ENCODE measurements at regions not wholly inside any gene's neighbourhood (a gene's known extent, or its start where the extent isn't known, plus 50 kb on each side); places are given as distances from the start of the nearest gene placed in this dataset.

DNA sequence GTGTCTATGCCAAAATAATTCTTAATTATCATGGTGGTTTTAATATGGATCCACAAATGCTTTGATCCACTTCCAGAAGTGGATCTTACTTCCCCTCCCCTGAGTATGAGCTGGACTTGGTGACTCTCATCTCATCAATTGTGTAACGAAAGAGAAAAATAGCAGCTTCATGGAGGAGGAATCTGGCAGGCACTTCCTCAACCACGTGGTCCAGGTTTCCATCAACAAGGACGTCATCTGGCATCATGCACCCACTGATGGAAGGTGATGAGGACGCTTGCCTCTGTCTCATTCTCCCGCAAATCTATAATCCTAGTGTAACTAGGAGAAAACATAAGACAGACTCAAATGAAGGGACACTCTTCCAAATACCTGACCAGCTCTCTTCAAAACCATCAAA lies 54.6 kb upstream of the S1PR3 start:
- Histone ChIP-seq H3K27ac (ENCODE audit: low read depth in 2 of 2, low read length in 1 of 2) (no peak overlapping the region), H3K9me3 (no peaks in the 10 kb centered on the region), H3K27me3 (ENCODE audit: insufficient read depth) (no peaks in the 10 kb centered on the region), H3K4me1 (ENCODE audit: control insufficient read depth in 1 of 2, insufficient read depth in 2 of 2, low read depth in 1 of 2, low read length in 1 of 2) (no peaks in the 10 kb centered on the region), H3F3A (replicated peaks; ENCODE audit: insufficient read depth) (no peaks in the 10 kb centered on the region), H4K20me1 (ENCODE audit: insufficient read depth) (no peaks in the 10 kb centered on the region), H2AFZ (ENCODE audit: low read depth) (no peak overlapping the region), H3K4me3 (ENCODE audit: low read depth in 2 of 2, low read length in 1 of 2) (no peak overlapping the region), H3K9ac (no peak overlapping the region), H3K36me3 (replicated peaks in 1 of 2; ENCODE audit: control insufficient read depth in 1 of 2, insufficient read depth in 2 of 2, low read length in 1 of 2) (no peaks in the 10 kb centered on the region), H3K9me2 (no peaks in the 10 kb centered on the region), H3K4me2 (no peak overlapping the region), H3K79me2 (ENCODE audit: insufficient read depth) (no peaks in the 10 kb centered on the region)
- ChIA-PET POLR2A (no interaction called here), CTCF (no interaction called here)
- 50% methylated on average over 5 of the region's 5 CpGs for WGBS (ENCODE audit: low lambda C conversion rate)
- no peak for DNase-seq
- TF ChIP-seq YY1 (IDR thresholded peaks at IDR 0.05; ENCODE audit: low read depth): no peak
- TF ChIP-seq FOSL2 (IDR thresholded peaks at IDR 0.05; ENCODE audit: borderline replicate concordance, low read depth): no peak
- no peak for TF ChIP-seq NRF1 (IDR thresholded peaks at IDR 0.05; ENCODE audit: low read depth, low read length)
- TF ChIP-seq, protein P1, sequence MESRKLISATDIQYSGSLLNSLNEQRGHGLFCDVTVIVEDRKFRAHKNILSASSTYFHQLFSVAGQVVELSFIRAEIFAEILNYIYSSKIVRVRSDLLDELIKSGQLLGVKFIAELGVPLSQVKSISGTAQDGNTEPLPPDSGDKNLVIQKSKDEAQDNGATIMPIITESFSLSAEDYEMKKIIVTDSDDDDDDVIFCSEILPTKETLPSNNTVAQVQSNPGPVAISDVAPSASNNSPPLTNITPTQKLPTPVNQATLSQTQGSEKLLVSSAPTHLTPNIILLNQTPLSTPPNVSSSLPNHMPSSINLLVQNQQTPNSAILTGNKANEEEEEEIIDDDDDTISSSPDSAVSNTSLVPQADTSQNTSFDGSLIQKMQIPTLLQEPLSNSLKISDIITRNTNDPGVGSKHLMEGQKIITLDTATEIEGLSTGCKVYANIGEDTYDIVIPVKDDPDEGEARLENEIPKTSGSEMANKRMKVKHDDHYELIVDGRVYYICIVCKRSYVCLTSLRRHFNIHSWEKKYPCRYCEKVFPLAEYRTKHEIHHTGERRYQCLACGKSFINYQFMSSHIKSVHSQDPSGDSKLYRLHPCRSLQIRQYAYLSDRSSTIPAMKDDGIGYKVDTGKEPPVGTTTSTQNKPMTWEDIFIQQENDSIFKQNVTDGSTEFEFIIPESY (IDR thresholded peaks at IDR 0.05; ENCODE audit: borderline replicate concordance, low read depth): no peak
- TF ChIP-seq GATA2 (CRISPR knock-in tag; IDR thresholded peaks at IDR 0.05): no peak
- TF ChIP-seq EP300 (IDR thresholded peaks at IDR 0.05; ENCODE audit: borderline replicate concordance in 1 of 2, low read depth in 1 of 2, low read length in 1 of 2): no peak

DNA sequence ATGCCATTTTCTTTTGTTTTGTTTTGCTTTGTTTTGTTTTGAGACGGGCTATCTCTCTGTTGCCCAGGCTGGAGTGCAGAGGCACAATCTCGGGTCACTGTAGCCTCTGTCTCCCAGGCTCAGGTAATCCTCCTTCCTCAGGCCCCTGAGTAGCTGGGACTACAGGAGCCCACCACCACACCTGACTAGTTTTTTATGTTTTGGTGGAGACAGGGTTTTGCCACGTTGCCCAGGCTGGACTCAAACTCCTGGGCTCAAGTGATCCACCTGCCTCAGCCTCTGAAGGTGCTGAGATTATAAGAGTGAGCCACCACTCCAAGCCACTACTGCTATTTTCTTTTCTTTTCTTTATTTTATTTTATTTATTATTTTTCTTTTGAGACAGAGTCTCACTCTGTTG lies 54.0 kb upstream of the S1PR3 start:
- ChIA-PET POLR2A (no interaction called here), CTCF (no interaction called here)
- H3K27ac ChIP-seq (ENCODE audit: low read depth in 2 of 2, low read length in 1 of 2): no peak overlapping the region
- no peak overlapping the region for H2AFZ ChIP-seq (ENCODE audit: low read depth)
- no peaks in the 10 kb centered on the region for H4K20me1 ChIP-seq (ENCODE audit: insufficient read depth)
- no peaks in the 10 kb centered on the region for H3K27me3 ChIP-seq (ENCODE audit: insufficient read depth)
- no peaks in the 10 kb centered on the region for H3K9me2 ChIP-seq
- no peak overlapping the region for H3K4me2 ChIP-seq
- no peaks in the 10 kb centered on the region for H3F3A ChIP-seq (replicated peaks; ENCODE audit: insufficient read depth)
- no peaks in the 10 kb centered on the region for H3K4me1 ChIP-seq (ENCODE audit: control insufficient read depth in 1 of 2, insufficient read depth in 2 of 2, low read depth in 1 of 2, low read length in 1 of 2)
- H3K9me3 ChIP-seq: no peaks in the 10 kb centered on the region
- H3K4me3 ChIP-seq (ENCODE audit: low read depth in 2 of 2, low read length in 1 of 2): no peak overlapping the region
- DNase-seq: no peak
- H3K9ac ChIP-seq: no peak overlapping the region
- WGBS (ENCODE audit: low lambda C conversion rate): 26% methylated on average over 3 of the region's 3 CpGs
- no peaks in the 10 kb centered on the region for H3K79me2 ChIP-seq (ENCODE audit: insufficient read depth)
- no peaks in the 10 kb centered on the region for H3K36me3 ChIP-seq (replicated peaks in 1 of 2; ENCODE audit: control insufficient read depth in 1 of 2, insufficient read depth in 2 of 2, low read length in 1 of 2)
- TF ChIP-seq RCOR1 (IDR thresholded peaks at IDR 0.05; ENCODE audit: low read length) (no peak), USF2 (IDR thresholded peaks at IDR 0.05; ENCODE audit: borderline replicate concordance, low read depth, low read length) (no peak), EZH2phosphoT487 (IDR thresholded peaks at IDR 0.05; ENCODE audit: borderline replicate concordance, low read depth) (no peak), TEAD4 (IDR thresholded peaks at IDR 0.05; ENCODE audit: borderline replicate concordance, insufficient read depth) (no peak), JUND (IDR thresholded peaks at IDR 0.05) (no peak), NRF1 (IDR thresholded peaks at IDR 0.05; ENCODE audit: low read depth, low read length) (no peak), MAX (IDR thresholded peaks at IDR 0.05; ENCODE audit: low read depth) (no peak), RFX5 (IDR thresholded peaks at IDR 0.05; ENCODE audit: low read length) (no peak), GATA2 (CRISPR knock-in tag; IDR thresholded peaks at IDR 0.05) (no peak), REST (IDR thresholded peaks at IDR 0.05; ENCODE audit: low read depth, low read length) (no peak), RXRA (IDR thresholded peaks at IDR 0.05; ENCODE audit: borderline replicate concordance, low read depth) (no peak), SIN3A (IDR thresholded peaks at IDR 0.05; ENCODE audit: borderline replicate concordance, low read depth, low read length) (no peak), IRF3 (IDR thresholded peaks at IDR 0.05; ENCODE audit: low read depth, low read length) (no peak), FOSL2 (IDR thresholded peaks at IDR 0.05; ENCODE audit: borderline replicate concordance, low read depth) (no peak)
